ENCODE measurements at regions not wholly inside any gene's neighbourhood (a gene's known extent, or its start where the extent isn't known, plus 50 kb on each side); places are given as distances from the start of the nearest gene placed in this dataset.

- TF ChIP-seq CTCF (IDR thresholded peaks at IDR 0.05): no peak
- H3K4me1 ChIP-seq: no peaks in the 10 kb centered on the region
- H3K9me3 ChIP-seq: no peaks in the 10 kb centered on the region
- DNase-seq (ENCODE audit: low spot score): no peak
- H3K36me3 ChIP-seq: no peaks in the 10 kb centered on the region
- H3K4me3 ChIP-seq: no peak overlapping the region
- H3K27me3 ChIP-seq: no peaks in the 10 kb centered on the region
- no peak overlapping the region for H3K27ac ChIP-seq
These were observed 77.5 kb upstream of the FAM171A1 start for GRCh38 chr10:15448598-15448997.

GRCh38 chr10:15445006-15445390 is 73.9 kb upstream of the FAM171A1 start:
- no peak overlapping the region for H3K27ac ChIP-seq
- TF ChIP-seq CTCF (IDR thresholded peaks at IDR 0.05): no peak
- H3K27me3 ChIP-seq: no peaks in the 10 kb centered on the region
- no peak overlapping the region for H3K4me3 ChIP-seq
- H3K9me3 ChIP-seq: no peaks in the 10 kb centered on the region
- H3K4me1 ChIP-seq: peaks cover 0 to under 1% of the 10 kb centered on the region in 2 donors
- H3K36me3 ChIP-seq: no peaks in the 10 kb centered on the region
- no peak for DNase-seq (ENCODE audit: low spot score)

GRCh38 chr10:15444105-15445005 is 73.3 kb upstream of the FAM171A1 start:
- no peaks in the 10 kb centered on the region for H3K27me3 ChIP-seq
- peaks cover 0 to 7% of the 10 kb centered on the region in 2 donors for H3K4me1 ChIP-seq
- no peak for DNase-seq (ENCODE audit: low spot score)
- H3K9me3 ChIP-seq: no peaks in the 10 kb centered on the region
- H3K36me3 ChIP-seq: no peaks in the 10 kb centered on the region
- no peak overlapping the region for H3K4me3 ChIP-seq
- H3K27ac ChIP-seq: no peak overlapping the region
- no peak for TF ChIP-seq CTCF (IDR thresholded peaks at IDR 0.05)

GRCh38 chr10:15442056-15442455 is 71.0 kb upstream of the FAM171A1 start:
- Histone ChIP-seq H3K9me3 (no peaks in the 10 kb centered on the region), H3K4me1 (peaks cover 0 to 10% of the 10 kb centered on the region in 2 donors), H3K36me3 (no peaks in the 10 kb centered on the region), H3K4me3 (no peak overlapping the region), H3K27ac (no peak overlapping the region), H3K27me3 (no peaks in the 10 kb centered on the region)
- no peak for TF ChIP-seq CTCF (IDR thresholded peaks at IDR 0.05)
- no peak for DNase-seq (ENCODE audit: low spot score)

- Histone ChIP-seq H3K4me1 (peaks cover 0 to 10% of the 10 kb centered on the region in 2 donors), H3K4me3 (no peak overlapping the region), H3K27ac (peak overlapping the region in 1 of 2 donors; percentile 72), H3K27me3 (no peaks in the 10 kb centered on the region), H3K9me3 (no peaks in the 10 kb centered on the region), H3K36me3 (no peaks in the 10 kb centered on the region)
- DNase-seq (ENCODE audit: low spot score): no peak
- no peak for TF ChIP-seq CTCF (IDR thresholded peaks at IDR 0.05)
These were observed 69.2 kb upstream of the FAM171A1 start for GRCh38 chr10:15440204-15440711.

All from right atrium auricular region (tissue), 2 donors.